GM06990 (cell line): ENCODE measurements at regions not wholly inside any gene's neighbourhood (a gene's known extent, or its start where the extent isn't known, plus 50 kb on each side); places are given as distances from the start of the nearest gene placed in this dataset.

ENCODE experiments used
- DNase-seq: peaks from one replicate; pipeline ENCODE4 v3.0.0-alpha.2; 2011; ENCODE audit not compliant: insufficient read length; ENCODE audit errors: extremely low read depth
- H3K27me3 ChIP-seq: replicated peaks from 2 replicates; pipeline ENCODE4 v1.6.0; 2011; ENCODE audit warnings: low read length; ENCODE audit not compliant: control insufficient read depth, insufficient read depth
- H3K36me3 ChIP-seq: 2 replicates; pipeline ENCODE4 v1.5.1; 2011; ENCODE audit warnings: low read length; ENCODE audit not compliant: control insufficient read depth, insufficient read depth
- H3K4me3 ChIP-seq: replicated peaks from 2 replicates; pipeline ENCODE4 v1.5.1; 2011; ENCODE audit warnings: low read depth, mild to moderate bottlenecking, control low read depth, low read length
- TF ChIP-seq, protein P1 (sequence below): IDR thresholded peaks from 2 replicates; pipeline ENCODE4 v1.5.1; 2011; ENCODE audit warnings: low read length, control low read depth, mild to moderate bottlenecking, inconsistent platforms; ENCODE audit not compliant: insufficient read depth, poor library complexity, severe bottlenecking

DNA sequence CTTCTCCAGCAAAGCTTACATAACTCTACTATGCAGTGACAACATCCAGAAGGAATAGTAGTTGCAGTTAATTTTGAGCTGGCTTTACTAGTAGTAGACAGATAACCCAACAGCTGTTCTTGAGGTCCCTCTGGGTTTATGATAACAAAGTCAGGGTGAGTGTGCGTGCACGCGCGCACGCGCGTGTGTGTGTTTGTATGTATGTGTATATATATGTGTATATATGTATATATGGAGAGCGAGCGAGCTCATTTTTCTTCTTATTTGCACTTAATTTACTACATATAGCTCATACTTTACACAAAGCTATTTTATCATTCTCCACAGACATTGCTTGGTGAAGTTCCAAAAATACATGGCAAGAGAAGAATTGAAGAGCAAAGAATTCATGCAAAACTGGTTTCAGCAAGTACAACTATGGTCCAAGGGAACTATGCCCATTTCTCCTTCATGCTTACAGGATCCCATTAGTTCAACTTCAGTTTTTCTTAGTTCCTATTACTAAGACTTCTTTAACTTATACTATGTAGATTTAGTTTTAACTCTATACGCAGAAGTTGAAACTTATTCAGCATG is 105.9 kb upstream of the TMEM168 start:
- TF ChIP-seq, protein P1, sequence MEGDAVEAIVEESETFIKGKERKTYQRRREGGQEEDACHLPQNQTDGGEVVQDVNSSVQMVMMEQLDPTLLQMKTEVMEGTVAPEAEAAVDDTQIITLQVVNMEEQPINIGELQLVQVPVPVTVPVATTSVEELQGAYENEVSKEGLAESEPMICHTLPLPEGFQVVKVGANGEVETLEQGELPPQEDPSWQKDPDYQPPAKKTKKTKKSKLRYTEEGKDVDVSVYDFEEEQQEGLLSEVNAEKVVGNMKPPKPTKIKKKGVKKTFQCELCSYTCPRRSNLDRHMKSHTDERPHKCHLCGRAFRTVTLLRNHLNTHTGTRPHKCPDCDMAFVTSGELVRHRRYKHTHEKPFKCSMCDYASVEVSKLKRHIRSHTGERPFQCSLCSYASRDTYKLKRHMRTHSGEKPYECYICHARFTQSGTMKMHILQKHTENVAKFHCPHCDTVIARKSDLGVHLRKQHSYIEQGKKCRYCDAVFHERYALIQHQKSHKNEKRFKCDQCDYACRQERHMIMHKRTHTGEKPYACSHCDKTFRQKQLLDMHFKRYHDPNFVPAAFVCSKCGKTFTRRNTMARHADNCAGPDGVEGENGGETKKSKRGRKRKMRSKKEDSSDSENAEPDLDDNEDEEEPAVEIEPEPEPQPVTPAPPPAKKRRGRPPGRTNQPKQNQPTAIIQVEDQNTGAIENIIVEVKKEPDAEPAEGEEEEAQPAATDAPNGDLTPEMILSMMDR = no peak
- H3K36me3 ChIP-seq = no peaks in the 10 kb centered on the region; the same call in 1 of the 2 replicates
- DNase-seq = no peak
- H3K27me3 ChIP-seq = no peaks in the 10 kb centered on the region
- H3K4me3 ChIP-seq = no peak overlapping the region

DNA sequence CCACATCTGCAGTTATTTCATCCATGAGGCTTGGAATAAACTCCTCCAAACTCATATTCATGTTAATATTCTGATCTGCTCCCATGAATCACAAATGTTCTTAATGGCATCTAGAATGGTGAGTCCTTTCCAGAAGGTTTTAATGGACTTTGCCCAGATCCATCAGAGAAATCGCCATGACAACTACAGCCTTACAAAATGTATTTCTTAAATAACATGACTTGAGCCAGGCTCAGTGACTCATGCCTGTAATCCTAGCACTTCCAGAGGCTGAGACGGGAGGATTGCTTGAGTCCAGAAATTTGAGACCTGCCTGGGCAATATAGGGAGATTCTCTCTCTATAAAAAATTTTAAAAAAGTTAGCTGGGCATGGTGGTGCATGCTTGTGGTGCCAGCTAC is 102.1 kb upstream of the TMEM168 start:
- Histone ChIP-seq H3K27me3 (no peaks in the 10 kb centered on the region), H3K4me3 (no peak overlapping the region), H3K36me3 (no peaks in the 10 kb centered on the region; the same call in 1 of the 2 replicates)
- DNase-seq = no peak
- TF ChIP-seq, protein P1 = no peak

DNA sequence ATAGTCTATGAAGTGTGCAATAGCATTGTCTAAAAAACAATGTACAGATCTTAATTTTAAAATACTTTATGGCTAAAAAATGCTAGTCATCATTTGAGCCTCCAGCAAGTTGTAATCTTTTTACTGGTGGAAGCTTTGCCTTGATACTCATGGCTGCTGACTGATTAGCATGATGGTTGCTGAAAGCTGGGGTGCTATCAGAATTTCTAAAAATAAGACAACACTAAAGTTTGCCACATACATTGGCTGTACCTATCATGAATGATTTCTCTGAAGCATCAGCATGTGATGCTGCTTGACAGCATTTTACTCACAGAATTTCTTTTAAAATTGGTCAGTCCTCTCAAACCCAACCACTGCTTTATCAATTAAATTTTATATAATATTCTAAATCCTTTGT is 101.5 kb upstream of the TMEM168 start:
- DNase-seq = no peak
- H3K4me3 ChIP-seq = no peak overlapping the region
- no peaks in the 10 kb centered on the region; the same call in 1 of the 2 replicates for H3K36me3 ChIP-seq
- TF ChIP-seq, protein P1 = no peak
- no peaks in the 10 kb centered on the region for H3K27me3 ChIP-seq

DNA sequence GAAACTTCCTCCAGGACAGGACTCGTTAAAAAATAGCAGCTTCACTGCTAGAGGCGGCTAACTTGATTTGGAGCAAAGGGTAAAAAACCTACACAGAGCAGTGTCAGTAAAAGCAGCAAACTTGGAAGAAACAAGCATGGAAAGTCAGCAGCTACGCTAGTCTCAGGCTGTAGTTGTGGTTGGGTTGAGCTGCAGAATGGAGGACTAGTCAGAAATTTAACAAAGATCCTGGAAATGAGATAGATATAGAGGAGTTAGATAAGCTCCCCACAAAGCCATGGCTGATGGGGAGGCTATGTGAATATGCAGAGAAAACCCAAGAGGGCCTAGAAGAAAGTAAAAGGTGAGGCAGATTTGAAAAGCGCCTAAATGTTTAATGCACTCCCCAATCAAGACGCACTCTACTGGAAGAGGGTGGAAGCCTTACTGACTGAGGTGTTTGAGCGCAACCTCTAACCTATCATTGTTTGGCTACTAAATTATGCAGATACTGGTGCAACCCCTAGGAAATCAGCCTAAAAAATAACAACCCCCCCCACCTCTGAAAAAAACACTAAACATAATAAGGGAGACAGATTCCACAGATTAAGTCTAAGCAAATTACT is 99.7 kb upstream of the TMEM168 start:
- no peak for DNase-seq
- H3K27me3 ChIP-seq = no peaks in the 10 kb centered on the region
- H3K4me3 ChIP-seq = no peak overlapping the region
- no peaks in the 10 kb centered on the region; the same call in 1 of the 2 replicates for H3K36me3 ChIP-seq
- TF ChIP-seq, protein P1 = no peak

DNA sequence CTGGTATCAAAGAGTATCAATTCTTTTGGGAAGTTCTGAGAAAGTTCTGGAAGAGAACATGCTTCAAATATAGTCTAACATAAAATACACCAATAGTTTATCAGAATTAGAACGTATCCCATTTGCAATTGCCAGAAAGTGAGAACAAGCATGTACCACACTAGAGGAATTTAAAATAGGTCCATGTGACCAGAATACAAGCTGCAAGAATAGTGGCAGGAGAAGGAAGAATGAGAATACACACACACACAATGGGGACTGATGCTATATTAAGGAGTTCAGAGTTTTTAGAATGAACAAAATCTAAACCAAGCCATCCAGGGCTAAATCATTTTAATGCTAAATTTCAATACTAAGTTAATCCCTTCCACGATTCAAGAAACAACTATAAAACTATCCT is 99.1 kb upstream of the TMEM168 start:
- Histone ChIP-seq H3K27me3 (no peaks in the 10 kb centered on the region), H3K4me3 (no peak overlapping the region), H3K36me3 (no peaks in the 10 kb centered on the region)
- DNase-seq = no peak
- TF ChIP-seq, protein P1 = no peak

DNA sequence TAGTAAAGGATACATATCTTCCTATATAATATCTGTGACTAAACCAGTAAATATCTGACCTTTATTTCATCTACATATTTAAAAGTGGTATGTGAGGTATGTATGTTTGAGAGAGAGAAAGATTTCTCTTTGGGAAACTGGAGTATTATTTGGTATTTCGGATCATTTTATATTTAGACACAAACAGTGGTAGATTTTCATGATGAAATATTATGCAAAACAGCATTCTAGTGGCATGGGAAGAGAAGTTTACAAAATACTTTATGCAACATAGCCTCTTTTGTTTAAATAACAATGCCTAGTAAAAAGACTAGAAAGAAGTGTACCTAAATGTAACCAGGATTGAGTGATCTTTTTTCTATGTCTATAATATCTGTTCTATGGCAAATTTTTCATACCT is 98.6 kb upstream of the TMEM168 start:
- Histone ChIP-seq H3K4me3 (no peak overlapping the region), H3K27me3 (no peaks in the 10 kb centered on the region), H3K36me3 (no peaks in the 10 kb centered on the region)
- TF ChIP-seq, protein P1 = no peak
- DNase-seq = no peak
